ENCODE measurements at regions not wholly inside any gene's neighbourhood (a gene's known extent, or its start where the extent isn't known, plus 50 kb on each side); places are given as distances from the start of the nearest gene placed in this dataset.
"Not testable (repeated sequence)": the region's sequence is repeated elsewhere in the genome, so short reads cannot be mapped to it uniquely, and the experiment has no call there.

DNA sequence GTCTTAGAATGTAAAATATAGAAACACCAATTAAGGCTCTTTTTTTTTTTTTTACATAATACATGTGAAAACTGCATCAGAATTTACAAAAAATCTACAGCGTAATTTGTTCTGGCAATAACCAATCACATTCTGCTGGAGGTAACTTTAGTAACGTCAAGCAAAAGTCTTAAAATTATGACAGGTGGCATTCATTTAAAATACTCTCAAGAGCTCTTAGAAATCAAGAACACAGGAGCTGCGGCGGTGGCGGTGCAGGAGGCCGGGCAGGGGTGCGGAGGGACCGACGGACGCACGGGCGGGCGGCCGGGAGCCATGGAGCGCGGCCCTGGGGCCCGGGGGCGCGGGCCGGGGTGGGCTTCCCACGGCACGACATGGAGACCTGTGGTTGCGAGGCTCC is 202.4 kb downstream of the USP22 start:
- not testable (repeated sequence) for H3K4me1 Mint-ChIP-seq (ENCODE audit: low read depth); H3K36me3 Mint-ChIP-seq (ENCODE audit: low read depth); H3K27ac Mint-ChIP-seq; H3K4me3 Mint-ChIP-seq; H3K9me3 Mint-ChIP-seq
- H3K27me3 Mint-ChIP-seq (ENCODE audit: low read depth), result peaks cover 35% of the 10 kb centered on the region

DNA sequence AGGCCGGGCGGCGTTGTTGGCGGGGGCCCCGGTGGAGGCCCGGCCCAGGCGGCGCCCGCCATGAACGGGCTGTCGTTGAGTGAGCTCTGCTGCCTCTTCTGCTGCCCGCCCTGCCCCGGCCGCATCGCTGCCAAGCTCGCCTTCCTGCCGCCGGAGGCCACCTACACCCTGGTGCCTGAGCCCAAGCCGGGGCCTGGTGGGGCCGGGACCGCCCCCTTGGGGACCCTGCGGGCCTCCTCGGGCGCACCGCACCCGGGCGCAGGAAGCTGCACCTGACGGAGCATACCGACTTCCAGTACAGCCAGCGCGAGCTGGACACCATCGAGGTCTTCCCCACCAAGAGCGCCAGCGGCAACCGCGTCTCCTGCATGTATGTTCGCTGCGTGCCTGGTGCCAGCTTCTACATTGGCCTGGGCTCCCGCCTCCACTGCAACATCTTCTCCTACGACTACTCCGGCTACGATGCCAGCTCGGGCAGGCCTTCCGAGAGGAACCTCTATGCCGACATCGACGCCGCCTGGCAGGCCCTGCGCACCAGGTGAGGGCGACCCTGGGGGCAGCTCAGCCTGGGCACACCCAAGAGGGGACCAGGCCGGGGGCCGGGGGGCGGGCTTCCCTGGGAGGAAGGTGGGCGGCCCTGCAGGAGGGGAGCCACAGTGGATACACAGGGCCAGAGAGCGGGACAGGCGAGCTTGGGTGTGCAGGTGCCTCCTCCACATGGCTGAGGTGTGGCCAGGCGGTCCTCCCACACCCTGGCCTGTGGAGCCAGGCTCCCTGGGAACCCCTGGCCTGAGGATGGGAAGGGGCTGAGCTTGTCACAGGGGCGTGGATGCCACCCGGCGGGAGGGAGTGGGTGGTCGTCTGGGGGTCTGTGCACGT is 201.6 kb downstream of the USP22 start:
- H3K4me1 Mint-ChIP-seq (ENCODE audit: low read depth); H3K9me3 Mint-ChIP-seq; H3K36me3 Mint-ChIP-seq (ENCODE audit: low read depth); H3K27ac Mint-ChIP-seq: not testable (repeated sequence)
- Mint-ChIP-seq H3K4me3 (peak overlapping the region; percentile 51), H3K27me3 (ENCODE audit: low read depth) (peaks cover 36% of the 10 kb centered on the region)

DNA sequence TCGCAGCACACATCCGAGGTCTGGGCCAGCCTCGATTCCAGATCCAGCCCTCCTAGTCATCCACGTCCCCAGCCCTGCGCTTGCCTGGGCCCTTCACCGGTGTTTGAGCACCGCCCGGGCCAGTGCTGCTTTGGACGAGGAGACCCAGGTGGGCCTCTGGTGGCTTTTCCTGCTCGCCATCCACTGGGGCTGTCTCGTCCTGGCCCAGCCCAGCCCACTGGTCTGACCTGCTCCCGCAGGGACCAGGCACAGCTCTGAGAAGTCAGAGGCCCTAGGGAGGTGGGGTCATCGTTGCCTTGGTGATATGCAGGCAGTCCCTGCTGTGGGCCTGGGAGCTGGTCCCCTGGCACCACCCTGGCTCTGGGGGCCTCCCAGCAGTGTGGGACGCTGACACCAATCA is 200.8 kb downstream of the USP22 start:
- peaks cover 40% of the 10 kb centered on the region for H3K27me3 Mint-ChIP-seq (ENCODE audit: low read depth)
- H3K4me1 Mint-ChIP-seq (ENCODE audit: low read depth); H3K4me3 Mint-ChIP-seq; H3K36me3 Mint-ChIP-seq (ENCODE audit: low read depth); H3K9me3 Mint-ChIP-seq; H3K27ac Mint-ChIP-seq: not testable (repeated sequence)

DNA sequence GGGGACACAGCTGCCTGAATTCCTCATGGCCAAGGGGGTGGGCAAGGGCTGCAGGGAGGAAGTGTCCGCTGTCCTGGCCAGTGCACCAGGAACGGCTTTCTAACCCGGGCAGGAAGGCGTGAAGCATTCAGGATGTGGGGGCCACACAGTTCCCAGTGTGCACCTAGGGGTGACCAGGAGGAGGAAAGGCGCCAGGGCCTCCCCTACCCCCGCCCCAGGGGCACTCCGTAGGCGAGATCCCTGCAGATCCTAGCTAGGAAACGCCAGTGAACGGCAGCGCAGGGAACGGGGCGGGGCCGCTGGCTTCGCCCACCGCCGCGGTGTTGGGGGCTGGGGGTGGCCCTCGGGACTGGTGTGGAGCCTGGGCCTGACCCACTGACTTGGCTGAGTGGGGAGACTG is 199.6 kb downstream of the USP22 start:
- not testable (repeated sequence) for H3K9me3 Mint-ChIP-seq

DNA sequence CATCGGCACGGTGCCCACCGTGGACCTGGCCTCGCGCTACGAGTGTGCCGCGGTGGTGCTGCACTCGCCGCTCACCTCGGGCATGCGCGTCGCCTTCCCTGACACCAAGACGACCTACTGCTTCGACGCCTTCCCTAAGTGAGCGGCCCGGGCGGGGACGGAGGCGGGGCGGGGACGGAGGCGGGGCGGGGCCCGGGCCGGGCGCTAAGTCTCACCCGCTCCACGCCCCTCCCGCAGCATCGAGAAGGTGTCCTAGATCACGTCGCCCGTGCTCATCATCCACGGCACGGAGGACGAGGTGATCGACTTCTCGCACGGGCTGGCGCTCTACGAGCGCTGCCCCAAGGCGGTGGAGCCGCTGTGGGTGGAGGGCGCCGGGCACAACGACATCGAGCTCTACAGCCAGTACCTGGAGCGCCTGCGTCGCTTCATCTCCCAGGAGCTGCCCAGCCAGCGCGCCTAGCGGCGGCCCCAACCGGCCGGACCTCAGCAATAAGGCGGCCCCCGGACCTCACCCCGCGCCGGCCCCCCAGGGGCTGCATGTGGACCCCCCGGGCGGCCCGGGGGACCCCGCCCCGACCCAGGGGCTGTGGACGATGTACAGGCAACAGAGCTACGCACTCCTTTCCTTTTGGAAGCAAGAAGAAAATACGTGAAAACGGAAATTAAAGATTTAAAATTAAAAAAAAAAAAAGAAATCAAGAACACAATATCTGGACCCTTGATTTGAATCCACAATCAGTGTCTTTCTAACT is 198.8 kb downstream of the USP22 start:
- H3K4me1 Mint-ChIP-seq (ENCODE audit: low read depth); H3K27ac Mint-ChIP-seq; H3K9me3 Mint-ChIP-seq; H3K36me3 Mint-ChIP-seq (ENCODE audit: low read depth): not testable (repeated sequence)
- peaks cover 40% of the 10 kb centered on the region for H3K27me3 Mint-ChIP-seq (ENCODE audit: low read depth)
- H3K4me3 Mint-ChIP-seq, result peak overlapping the region; percentile 58

More for the DNA sequence above, 199.6 kb downstream of the USP22 start:
- H3K4me1 Mint-ChIP-seq (ENCODE audit: low read depth); H3K4me3 Mint-ChIP-seq; H3K36me3 Mint-ChIP-seq (ENCODE audit: low read depth); H3K27ac Mint-ChIP-seq: not testable (repeated sequence)
- H3K27me3 Mint-ChIP-seq (ENCODE audit: low read depth), result peaks cover 40% of the 10 kb centered on the region

DNA sequence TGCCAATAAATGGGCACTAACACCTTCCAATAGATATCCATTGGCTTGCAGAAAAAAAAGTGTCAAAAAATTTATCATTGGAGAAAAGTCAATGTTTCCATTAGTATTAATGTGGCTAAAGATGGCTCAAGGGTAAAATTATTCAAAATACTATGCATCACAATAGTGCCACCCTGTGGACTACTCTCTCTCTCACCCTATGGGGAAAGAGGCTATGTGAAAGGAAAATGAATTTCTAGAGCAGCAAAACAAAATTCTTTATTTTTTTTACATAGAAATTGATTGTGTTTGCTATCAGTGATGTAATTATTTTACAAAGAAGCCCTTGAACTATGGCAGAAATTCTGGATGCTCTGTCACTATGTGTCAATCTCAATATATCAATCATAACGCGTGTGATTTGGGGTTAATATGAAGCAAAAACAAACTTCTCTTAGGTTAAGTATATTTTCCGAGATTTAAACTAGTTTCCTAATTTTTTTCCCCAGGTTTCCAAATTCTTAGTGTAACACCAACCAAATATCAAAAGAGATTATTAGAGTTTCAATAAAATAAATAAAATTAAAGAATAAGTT is 193.9 kb downstream of the USP22 start:
- H3K36me3 Mint-ChIP-seq (ENCODE audit: low read depth); H3K9me3 Mint-ChIP-seq; H3K4me3 Mint-ChIP-seq; H3K27ac Mint-ChIP-seq; H3K4me1 Mint-ChIP-seq (ENCODE audit: low read depth): not testable (repeated sequence)
- peaks cover 18% of the 10 kb centered on the region for H3K27me3 Mint-ChIP-seq (ENCODE audit: low read depth)

DNA sequence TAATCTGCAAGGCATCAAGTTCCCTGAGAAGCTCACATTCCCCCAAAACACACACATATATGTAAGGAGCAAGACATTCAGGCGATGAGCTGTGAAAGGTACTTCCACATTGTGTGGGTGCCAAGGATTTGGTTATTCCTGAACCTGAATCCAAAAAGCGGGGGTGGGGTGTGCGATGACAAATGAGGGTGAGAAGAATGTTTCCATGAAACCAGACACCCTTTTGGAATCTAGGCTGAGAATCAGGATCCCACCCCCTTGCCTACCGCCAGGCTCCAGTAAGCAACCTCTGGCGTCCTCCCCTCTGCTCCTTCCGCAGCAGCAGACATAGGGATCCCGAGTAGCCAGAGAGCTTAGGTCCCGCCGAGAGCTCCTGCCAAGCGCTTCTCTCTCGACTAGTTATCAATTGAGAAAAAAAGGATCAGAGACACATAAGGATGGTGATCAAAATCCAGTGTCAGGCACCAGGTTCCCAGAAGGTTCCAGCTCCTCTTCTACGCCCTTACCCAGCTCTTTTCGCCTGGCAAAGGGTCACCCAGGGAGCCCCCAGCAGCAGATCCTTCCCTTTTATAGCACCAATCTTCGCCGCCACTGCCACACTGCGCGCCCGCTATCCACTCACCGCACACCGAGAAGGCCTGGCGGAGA is 191.1 kb downstream of the USP22 start:
- not testable (repeated sequence) for H3K27ac Mint-ChIP-seq; H3K4me1 Mint-ChIP-seq (ENCODE audit: low read depth); H3K36me3 Mint-ChIP-seq (ENCODE audit: low read depth); H3K9me3 Mint-ChIP-seq
- H3K27me3 Mint-ChIP-seq (ENCODE audit: low read depth), result peaks cover 15% of the 10 kb centered on the region
- peak overlapping the region; percentile 68 for H3K4me3 Mint-ChIP-seq

DNA sequence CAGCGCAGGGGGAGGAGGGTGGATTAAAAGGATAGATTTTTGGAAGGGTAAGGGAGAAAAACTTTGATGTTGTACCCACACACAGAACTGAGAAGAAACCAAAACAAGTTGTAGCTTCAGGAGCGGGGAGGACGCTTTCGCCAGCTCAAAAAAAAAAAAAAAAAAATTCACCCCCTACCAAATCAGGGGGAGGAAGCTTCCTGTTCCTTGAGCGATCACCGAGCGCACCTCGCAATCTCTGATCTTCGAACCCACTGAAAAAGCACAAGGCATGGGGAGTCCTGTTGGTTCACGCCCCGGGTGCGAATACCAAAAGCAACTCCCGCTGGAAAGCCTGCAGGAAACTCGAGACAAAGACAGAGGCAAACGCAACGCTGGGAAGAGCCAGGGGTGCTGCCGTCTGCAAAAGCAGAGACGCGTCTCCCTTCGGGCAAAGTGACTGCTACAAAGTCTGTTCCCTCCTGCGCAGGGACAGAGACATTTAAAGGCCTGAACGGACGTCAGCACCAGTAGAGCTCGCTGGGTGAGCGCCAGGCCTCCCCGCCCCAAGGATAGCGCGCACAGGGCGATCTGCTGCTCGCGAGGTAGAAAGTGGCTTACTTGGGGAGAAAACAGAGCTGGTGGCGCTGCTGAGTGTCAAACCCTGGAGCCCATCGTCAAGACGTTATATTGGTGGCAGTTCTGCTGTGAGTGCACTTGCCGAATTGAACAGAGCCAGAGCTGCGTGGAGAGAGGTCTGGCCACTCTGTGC is 190.4 kb downstream of the USP22 start:
- Mint-ChIP-seq H3K36me3 (ENCODE audit: low read depth) (no peaks in the 10 kb centered on the region), H3K9me3 (no peaks in the 10 kb centered on the region), H3K4me3 (peak overlapping the region; percentile 68), H3K4me1 (ENCODE audit: low read depth) (peaks cover 4% of the 10 kb centered on the region), H3K27ac (no peak overlapping the region), H3K27me3 (ENCODE audit: low read depth) (peaks cover 18% of the 10 kb centered on the region)

DNA sequence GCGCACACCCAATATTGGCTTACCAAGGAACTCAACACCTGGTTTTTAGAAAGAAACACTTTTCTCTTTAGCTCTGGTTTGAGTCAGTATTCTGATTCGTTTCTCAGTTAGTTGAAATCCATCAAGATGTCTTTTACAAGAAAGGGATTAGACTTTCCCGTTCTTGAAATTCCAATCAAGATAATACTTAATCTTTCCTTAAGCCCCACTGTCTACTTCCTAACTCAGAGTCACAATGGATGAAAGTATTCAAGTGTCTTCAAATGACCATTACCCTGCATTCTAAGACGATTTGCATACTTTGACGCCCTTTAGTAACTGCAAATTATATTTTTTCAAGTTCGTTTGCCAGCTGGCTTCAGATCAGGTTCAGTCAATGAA is 189.8 kb downstream of the USP22 start:
- Mint-ChIP-seq H3K4me1 (ENCODE audit: low read depth) (peaks cover 4% of the 10 kb centered on the region), H3K36me3 (ENCODE audit: low read depth) (no peaks in the 10 kb centered on the region), H3K4me3 (peak overlapping the region; percentile 68), H3K9me3 (no peaks in the 10 kb centered on the region), H3K27ac (no peak overlapping the region), H3K27me3 (ENCODE audit: low read depth) (peaks cover 17% of the 10 kb centered on the region)

DNA sequence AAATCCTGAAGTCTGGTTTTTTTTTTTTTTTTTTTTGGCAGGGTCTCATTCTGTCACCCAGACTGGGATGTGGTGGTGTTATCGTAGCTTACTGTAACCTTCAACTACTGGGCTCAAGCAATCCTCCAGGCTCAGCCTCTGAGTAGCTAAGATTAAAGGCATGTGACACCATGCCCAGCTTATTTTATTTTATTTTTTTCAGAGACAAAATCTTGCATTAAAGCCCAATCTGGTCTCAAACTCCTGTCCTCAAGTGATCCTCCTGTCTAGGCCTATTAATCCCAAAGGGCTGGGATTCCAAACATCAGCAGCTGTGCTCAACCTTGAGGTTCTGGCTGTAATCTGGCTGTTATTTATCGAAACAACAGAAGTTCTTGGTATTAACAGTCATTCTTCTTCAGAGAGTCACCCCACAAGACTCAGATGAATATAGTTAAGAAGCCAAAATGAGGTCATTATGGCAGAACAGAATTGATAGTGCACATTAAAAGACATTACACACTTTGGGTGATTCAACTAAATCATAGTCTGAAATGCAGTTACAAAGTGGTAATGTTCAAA is 186.8 kb downstream of the USP22 start:
- not testable (repeated sequence) for H3K36me3 Mint-ChIP-seq (ENCODE audit: low read depth); H3K27ac Mint-ChIP-seq; H3K4me1 Mint-ChIP-seq (ENCODE audit: low read depth); H3K9me3 Mint-ChIP-seq; H3K4me3 Mint-ChIP-seq
- peaks cover 17% of the 10 kb centered on the region for H3K27me3 Mint-ChIP-seq (ENCODE audit: low read depth)

DNA sequence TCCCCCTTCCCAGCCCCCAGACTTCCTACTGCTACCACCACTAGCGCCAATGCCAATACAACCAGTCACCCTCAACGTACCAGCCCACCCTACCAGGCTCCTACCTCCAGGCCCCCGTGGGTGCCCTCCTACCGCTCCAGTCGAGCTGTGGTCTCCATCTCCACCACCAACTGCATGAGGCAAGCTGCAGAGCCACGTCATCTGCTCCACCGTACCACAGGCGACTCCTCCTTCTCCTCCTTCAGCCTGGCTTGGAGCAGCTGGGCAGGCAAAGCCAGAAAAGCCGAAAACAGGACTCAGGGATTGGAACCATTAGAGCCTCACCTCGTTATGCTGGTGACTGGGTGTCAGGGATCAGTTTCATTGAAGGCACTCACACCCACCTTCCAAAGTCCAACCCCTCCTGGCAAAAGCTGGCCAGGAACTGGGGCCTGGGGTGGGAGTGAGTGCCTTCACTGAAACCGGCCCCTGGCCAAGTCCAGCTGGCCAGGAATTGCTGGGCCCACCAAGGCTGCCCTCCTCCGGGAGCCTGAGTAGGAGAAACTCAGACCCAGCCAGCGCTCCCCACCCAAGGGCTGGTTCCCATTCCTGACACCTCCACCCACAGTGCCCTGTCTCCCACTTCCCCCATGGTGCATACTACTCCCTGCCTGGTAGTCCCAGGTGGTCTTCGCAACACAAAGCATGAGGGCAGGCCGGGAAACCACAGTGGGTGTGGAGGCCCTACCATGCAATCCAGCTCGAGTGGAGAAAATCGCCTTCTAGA is 176.2 kb downstream of the USP22 start:
- H3K36me3 Mint-ChIP-seq (ENCODE audit: low read depth); H3K27ac Mint-ChIP-seq; H3K4me1 Mint-ChIP-seq (ENCODE audit: low read depth); H3K9me3 Mint-ChIP-seq; H3K4me3 Mint-ChIP-seq: not testable (repeated sequence)
- H3K27me3 Mint-ChIP-seq (ENCODE audit: low read depth), result peaks cover 25% of the 10 kb centered on the region

DNA sequence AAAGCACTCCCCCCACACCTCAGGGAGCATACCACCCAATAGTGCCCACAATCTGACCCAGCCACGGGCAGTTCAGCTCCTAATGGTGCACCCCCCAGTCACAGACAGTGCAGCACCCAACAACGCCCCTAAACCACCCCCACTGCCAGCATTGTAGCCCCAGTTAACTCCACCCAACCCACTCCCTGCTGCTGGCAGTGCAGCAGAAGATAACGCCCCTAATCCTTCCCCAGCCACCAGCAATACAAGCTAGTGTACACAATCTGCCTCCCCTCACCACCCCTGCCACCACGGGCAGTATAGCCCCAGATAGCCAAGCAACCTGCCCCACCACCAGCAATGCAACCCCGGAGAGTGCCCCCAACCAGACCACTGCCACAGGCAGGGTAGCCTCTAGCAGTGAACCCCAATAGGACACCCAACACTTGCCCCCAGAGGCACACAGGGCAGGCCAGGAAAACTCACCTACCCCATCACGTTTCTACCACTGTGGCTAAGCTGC is 175.3 kb downstream of the USP22 start:
- not testable (repeated sequence) for H3K4me1 Mint-ChIP-seq (ENCODE audit: low read depth); H3K36me3 Mint-ChIP-seq (ENCODE audit: low read depth); H3K4me3 Mint-ChIP-seq; H3K9me3 Mint-ChIP-seq; H3K27ac Mint-ChIP-seq
- H3K27me3 Mint-ChIP-seq (ENCODE audit: low read depth), result peaks cover 22% of the 10 kb centered on the region

DNA sequence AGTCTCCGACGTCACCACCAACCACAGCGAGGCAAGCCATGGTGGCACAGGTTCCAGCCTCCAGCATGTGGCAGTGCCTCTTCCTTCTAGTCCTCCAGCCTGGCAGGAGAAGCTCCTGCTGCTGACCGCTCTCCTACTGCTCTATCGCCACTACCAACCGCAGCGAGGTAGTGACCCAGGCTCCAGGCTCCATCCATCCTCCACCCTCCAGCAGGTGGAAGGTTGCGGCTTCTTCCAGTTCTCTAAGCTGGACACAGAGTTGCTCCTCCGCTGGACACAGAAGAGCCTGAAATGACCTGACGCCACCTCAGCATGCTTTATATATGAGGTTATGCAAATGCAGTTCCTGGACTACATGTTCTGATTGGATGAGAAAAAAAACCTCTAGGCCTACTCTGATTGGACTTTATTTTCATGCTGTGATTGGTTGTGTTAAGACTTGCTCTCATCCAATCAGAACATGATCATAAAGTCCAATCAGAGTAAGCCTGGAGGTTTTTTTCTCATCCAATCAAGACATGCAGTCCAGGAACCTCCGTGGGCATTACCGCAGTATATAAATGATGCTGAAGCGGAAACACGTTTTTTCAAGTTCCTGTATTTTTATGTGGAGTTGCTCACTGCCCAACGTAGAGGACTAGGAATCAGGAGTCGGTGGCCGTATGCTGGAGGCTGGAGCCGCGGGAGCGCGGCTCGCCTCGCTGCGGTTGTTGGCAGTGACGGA is 174.7 kb downstream of the USP22 start:
- H3K4me1 Mint-ChIP-seq (ENCODE audit: low read depth); H3K36me3 Mint-ChIP-seq (ENCODE audit: low read depth); H3K9me3 Mint-ChIP-seq; H3K4me3 Mint-ChIP-seq; H3K27ac Mint-ChIP-seq: not testable (repeated sequence)
- H3K27me3 Mint-ChIP-seq (ENCODE audit: low read depth), result peaks cover 21% of the 10 kb centered on the region
